ENCODE measurements at regions not wholly inside any gene's neighbourhood (a gene's known extent, or its start where the extent isn't known, plus 50 kb on each side); places are given as distances from the start of the nearest gene placed in this dataset.

DNA sequence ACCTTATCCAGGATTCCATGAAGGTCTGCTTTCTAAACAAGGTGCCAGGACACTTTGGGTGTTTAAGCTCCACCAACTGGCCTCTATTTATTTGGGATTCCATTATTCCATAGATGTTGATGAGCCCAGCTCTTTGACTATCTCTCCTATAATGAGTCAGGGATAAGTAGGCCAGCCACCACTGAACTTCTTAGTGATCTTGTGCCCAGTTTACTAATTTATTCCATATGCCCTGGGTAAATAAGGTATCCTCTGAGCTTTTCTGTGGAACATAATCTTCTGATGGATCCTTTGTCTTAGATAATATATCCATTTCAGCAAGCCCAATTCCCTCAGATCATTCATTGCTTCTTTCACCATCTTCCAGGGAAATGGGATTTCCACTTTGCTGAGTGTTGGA is 535.0 kb downstream of the FOXG1 start:
- DNase-seq, result no peak

GRCh38 chr14:29310210-29310609 is 543.6 kb downstream of the FOXG1 start:
- DNase-seq, result no peak

DNA sequence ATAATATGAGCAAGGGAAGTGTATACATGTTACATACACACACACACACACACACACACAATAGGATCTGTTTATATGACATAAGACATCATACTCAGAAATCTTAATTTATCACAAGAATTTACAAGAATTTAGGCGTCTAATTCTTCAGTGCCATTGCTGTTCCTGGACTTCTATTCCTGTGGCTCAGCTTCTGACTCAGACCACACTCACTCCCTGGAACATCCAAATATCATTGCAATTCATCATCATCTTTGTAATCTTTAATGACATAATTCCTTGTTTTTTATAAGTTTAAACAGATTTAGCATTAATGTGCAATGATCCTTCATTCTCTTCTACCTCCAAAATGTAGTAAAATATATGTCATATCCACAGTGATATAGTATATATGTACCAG is 544.2 kb downstream of the FOXG1 start:
- DNase-seq, result no peak

DNA sequence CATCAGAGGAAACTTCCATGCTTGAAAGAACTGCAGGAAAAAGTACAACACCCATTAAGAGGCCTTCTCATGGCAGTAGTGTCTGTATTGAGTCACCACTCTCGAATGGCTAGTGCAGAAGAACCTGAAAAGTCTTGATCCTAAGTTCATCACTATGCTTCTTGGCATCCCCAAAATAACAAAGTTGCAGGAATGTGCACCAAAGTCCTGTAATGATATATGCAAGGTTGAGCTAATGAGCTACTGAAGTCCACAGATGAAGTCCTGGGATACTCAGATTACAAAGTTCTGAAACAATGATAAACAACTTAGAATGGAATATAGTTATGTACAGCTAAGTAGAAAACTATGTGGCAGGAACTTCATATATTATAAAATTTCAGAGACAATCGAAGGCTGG is 545.4 kb downstream of the FOXG1 start:
- DNase-seq, result no peak

GRCh38 chr14:29316936-29317335 is 550.3 kb downstream of the FOXG1 start:
- no peak for DNase-seq

GRCh38 chr14:29317423-29317822 is 550.8 kb downstream of the FOXG1 start:
- no peak for DNase-seq

DNA sequence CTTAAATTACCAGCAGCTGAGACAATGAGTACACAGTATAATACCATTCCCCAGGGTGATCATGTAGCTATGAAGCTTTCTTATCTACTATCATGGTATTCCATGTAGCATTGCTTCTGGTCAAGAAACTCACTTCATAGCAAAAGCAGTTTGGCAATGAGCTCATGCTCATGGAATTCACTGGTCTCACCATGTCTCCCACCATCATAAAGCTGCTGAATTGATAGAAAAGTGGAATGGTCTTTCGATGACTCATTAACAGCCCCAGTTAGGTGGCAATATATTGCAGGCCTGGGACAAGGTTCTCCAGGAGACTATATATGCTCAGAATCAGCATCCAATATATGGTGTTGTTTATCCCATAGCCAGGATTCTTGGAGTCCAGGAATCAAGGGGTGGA is 553.7 kb downstream of the FOXG1 start:
- DNase-seq, result no peak

DNA sequence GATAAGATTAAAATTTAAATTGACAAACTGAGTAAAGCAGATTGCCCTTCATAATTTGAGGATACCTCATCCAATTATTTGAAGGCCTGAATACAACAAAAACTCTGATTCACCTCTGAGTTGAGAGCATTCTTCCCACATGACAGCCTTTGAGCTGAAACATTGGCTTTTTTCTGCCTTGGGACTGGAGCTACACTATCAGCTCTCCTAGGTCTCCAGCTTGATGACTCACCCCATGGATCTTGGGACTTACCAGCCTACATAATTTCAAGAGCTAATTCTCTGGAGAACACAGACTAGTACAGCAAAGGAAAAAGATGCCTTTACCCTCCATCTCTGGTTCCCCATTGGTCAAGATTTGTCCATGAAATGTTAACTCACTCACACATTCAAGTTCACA is 555.1 kb downstream of the FOXG1 start:
- no peak for DNase-seq

DNA sequence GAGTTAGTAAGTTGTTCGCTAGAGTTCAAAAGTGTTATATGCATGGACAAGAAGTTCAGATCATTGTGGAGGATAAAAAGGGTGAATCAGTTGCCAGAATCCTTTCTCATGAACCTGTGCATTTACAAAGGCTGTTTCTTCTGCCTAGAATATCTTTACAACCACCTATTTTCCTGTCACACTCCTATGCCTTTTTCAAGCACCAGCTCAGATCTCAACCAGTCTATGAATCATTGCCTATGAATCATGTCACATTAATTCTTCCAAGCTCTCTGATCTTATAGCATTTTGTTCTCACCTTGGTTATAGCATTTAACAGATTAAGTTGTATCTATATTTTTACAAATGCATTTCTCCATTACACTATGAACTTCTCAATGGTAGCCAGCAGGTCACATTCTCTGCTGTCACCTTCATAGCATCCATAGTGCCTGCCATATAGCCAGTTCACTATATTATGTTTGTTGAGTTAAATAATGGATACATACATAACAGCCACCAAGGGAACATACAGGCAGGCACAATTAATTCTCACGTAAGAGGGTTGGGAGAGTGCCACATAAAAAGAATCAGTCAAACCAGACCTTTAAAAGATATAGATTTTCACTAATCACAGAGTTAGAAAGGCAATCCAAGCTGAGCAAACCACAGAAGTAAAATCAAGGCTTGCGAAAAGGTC is 573.0 kb downstream of the FOXG1 start:
- no peak for DNase-seq

GRCh38 chr14:29348504-29348903 is 579.1 kb downstream of the PRKD1 start:
- no peak for DNase-seq

DNA sequence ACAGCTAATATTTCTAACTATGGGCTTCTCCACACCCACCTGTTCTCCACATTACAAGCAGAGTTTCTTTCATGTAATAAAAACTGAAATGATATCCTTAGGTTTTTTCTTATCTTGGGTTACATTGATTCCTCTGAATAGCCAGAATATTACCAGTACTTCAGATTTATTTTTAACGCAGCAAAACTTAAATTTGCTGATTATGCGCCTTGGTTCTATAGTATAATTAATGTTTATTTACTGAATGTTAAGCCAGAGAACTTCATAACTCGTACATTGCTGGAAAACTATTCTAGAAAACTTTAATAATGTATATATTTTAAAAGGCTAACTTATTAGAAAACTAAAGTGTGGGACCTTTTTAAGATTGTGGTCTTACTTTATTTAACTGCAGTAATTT is 577.2 kb downstream of the PRKD1 start:
- no peak for DNase-seq

DNA sequence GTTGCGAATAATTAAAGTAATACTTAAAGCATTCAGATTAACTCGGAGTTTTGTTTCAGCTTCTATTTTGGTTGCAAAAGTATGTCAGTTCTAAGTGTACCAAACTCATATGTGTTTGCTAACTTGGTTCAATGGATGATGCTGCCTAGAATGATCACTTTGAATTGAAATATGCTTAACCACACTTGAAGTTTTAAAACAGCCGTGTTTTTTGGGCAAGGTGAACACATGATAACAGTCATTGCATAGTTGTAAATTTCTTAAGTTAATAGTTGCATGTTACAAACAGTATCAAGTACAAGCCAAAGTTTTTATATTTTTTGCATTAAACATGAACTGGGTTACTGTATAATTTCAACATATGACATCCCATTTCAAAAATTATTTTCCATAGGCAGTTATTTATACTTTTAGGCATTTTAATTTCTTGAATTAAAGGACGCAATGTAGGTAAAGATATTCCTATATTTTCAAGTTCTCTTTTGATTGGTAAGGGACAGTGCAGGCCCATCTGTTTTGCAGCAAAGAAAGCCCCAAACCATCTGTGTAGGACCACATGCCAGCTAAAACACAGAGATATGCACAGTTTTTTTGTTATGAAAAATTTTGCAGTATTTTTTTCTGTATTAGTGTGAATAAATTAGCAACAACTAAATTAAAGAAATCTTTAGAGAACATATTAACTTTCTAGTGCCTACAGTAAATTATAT is 575.5 kb downstream of the PRKD1 start:
- DNase-seq, result no peak

GRCh38 chr14:29352706-29353080 is 575.0 kb downstream of the PRKD1 start:
- DNase-seq, result no peak

- no peak for DNase-seq
Observed at GRCh38 chr14:29353513-29353912, 574.1 kb downstream of the PRKD1 start.

DNA sequence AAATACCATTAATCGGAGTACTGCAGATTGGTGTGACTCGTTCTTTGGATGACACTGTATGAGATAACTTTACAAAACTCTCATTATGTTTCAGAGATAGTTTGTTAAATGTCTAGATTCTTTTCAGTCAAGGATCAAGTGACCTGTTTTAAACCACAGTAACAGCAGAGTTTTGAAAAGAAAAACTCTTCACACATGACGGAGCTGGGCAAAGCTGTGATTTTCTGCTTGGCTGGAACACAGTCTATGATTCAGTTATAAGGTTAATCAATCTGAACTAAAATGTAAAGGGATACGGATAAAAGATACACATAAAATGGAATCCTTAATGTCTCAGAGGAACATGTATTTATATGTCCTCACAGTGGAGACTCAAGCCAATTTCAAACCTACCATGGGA is 573.2 kb downstream of the PRKD1 start:
- no peak for DNase-seq

DNA sequence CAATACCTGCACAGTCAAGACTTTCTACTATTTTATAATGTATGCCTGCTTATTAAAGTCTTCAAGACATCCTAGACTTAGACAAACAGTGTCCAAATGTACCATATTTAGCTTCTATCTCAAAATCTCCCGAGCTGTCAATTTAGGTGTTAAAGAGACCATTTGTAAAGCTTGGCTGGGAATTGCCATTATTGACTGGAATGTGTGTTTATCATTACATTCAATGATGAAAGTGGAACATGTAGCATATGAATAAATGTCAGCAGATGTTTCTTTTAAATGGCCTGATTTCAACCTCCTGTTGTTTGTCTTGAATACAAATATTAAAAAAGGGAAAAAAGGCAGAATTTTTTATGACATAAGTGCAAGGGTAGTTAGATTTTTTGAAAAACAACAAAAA is 572.3 kb downstream of the PRKD1 start:
- DNase-seq, result no peak

- no peak for DNase-seq
Observed at GRCh38 chr14:29355846-29356245, 571.8 kb downstream of the PRKD1 start.

DNA sequence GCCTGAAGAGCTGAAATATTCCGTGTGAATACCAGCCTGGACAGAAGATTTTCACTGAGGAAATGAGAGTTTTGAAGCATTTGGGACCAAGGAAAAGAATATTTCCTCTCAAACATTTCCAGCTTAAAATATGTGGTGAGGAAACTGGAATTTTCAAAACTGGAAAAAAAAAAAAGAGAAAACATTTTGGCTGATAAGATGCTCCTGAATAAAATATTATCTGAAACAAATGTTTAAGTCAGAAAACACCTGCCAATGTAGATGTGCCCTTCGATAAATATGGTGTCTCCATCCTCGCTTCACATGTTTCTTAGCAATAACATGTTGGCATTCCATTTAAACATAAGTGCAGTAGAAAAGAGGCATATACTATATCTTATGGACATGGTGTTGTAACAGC is 567.0 kb downstream of the PRKD1 start:
- no peak for DNase-seq

DNA sequence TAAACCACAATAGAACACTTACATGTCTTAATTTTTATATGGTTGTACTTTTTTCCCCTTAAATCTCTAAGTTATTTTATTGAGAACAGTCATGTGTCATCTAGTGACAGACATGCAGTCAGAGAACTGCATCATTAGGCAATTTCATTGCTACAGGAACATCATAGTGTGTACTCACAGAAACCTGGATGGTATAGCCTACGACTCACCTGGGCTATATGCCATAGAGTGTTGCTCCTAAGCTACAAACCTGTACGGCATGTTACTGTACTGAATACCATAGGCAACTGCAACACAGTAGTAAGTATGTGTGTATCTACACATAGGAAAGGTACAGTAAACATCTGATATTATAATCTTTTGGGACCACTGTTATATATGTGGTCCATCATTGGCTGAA is 557.6 kb downstream of the PRKD1 start:
- DNase-seq, result no peak

DNA sequence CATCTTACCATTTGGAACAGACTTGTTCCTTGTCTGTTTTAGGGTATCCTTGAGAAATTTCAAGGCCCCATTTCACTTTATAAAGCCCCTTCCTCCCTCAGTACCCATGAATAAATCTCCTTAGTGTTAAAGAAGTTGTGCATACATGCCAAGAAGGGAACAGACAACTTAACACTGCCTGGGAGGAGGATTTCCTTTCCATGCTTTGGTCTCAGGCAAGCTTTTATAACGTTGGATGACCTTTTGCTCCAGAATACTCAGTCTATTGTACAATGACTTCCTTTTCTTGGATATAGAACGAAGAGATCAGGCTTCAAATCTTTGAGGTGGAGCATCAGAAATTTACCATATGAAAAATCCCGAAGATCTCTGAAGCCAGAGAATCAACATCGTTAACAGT is 551.4 kb downstream of the PRKD1 start:
- no peak for DNase-seq

GRCh38 chr14:29380826-29381225 is 546.8 kb downstream of the PRKD1 start:
- no peak for DNase-seq

DNA sequence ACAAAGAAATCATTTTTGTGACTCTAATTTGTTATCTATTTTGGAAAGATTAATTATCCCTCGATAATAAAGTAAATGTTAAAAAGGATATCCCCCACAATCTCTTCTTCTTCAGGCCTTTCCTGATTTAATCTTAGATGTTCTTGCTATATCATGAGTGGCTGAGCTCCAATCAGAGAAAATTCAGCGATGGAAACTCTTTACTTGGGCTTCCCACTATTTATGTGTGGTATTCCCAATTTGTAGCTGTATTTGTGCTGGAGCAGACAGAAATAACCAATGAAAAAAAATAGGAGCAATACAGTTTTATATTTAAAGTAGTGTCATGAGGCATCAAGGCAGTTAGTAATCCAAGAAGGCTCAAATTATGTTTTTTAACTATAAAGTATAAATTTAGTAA is 539.1 kb downstream of the PRKD1 start:
- DNase-seq, result no peak

DNA sequence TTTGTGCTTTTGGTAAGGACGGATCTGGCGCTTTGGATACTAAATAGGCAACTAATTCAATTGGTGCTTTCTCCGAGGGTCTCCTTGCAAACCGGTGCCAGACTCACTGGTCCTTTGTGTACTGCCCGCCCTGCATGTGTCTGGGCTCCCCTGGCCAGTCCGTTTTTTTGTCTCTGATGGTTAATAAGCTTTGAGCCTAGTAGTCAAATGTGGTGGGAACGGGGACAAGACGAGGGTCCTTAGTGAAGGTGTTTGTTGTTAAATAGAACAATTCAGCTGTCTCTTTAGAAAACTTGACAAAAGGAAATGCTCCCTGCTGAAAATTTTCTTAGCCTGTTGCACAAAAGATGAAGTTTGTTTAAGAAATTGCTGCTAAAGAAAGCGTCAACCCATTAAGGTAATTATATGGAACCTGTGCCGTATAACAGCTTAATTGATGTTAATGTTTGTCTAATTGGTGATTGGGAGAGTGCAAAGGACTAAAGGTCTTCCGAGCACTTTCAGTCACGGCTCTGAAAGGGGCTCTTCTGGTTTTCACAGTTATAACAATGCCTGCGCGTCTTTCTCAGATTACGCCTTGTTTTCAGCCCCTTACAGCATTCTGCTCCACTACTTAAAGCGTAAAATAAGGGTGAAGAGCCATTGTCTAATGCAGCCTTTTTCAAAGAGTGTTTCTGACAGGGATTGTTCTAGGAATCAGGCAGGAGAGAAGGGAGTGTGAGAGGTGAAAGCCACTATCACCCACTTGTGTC is 537.4 kb downstream of the PRKD1 start:
- DNase-seq, result no peak

DNA sequence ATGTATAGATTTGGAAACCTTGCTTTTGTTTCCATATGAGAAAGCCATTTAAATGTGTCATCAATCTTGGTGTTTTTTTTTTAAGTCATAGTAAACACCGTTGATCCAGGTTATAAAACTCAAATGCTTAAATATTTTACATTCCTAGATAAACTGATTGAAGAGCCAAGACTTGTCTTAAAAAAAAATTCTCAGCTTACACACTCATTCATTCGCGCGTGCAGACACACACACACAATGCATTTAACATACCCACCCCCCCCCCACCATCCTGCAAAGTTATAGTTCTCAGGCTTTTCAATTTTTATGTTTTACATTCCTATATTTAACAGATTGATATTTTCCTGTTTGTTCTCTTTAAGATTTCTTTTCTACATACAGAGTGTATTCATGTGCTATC is 536.4 kb downstream of the PRKD1 start:
- DNase-seq, result no peak
